IMR-90 (cell line): ENCODE measurements at regions not wholly inside any gene's neighbourhood (a gene's known extent, or its start where the extent isn't known, plus 50 kb on each side); places are given as distances from the start of the nearest gene placed in this dataset.

Experiments used
- ATAC-seq: fragments of 200-7000 bp; cut with Tn5 transposase; 2 replicates; pipeline ENCODE4 v1.9.1; 2020; ENCODE audit warnings: low read depth, mild to moderate bottlenecking, moderate library complexity
- BruUV-seq: library from RNA; stranded (reverse); fragments of 400-500 nt; replicated peaks from 2 replicates; lab custom pipeline; 2021; lab: Mats Ljungman, UMichigan
- CTCF ChIA-PET: fragments of 300-600 bp; formaldehyde crosslinking; extraction: SDS; loops from one replicate; lab custom pipeline; 2021; ENCODE audit warnings: antibody characterized with exemption; lab: Yijun Ruan, JAX
- POLR2A ChIA-PET: fragments of 300-600 bp; sonication (Branson Sonifier 250); formaldehyde crosslinking; loops from one replicate; lab custom pipeline; 2022; ENCODE audit warnings: antibody characterized with exemption; ENCODE audit not compliant: unreplicated experiment; lab: Charles Lee
- DNase-seq: peaks from one replicate; pipeline ENCODE4 v3.0.0; 2013
- H2AFZ ChIP-seq: replicated peaks from 2 replicates; pipeline ENCODE3; 2013; ENCODE audit warnings: low read length, mild to moderate bottlenecking; ENCODE audit not compliant: poor library complexity
- H2AK5ac ChIP-seq: 2 replicates; pipeline ENCODE4 v1.6.1; 2013; ENCODE audit warnings: low read depth, low read length, inconsistent platforms
- H2AK9ac ChIP-seq: replicated peaks from 2 replicates; pipeline ENCODE3; 2013; ENCODE audit warnings: mild to moderate bottlenecking, low read depth, low read length, moderate library complexity; ENCODE audit not compliant: poor library complexity
- H2BK120ac ChIP-seq: 2 replicates; pipeline ENCODE4 v1.6.1; 2013; ENCODE audit warnings: low read depth, low read length, inconsistent platforms
- H2BK15ac ChIP-seq: 3 replicates; pipeline ENCODE4 v1.6.1; 2013; ENCODE audit warnings: low read depth, low read length, inconsistent platforms
- H2BK20ac ChIP-seq: 2 replicates; pipeline ENCODE4 v1.6.1; 2013; ENCODE audit warnings: low read depth, mild to moderate bottlenecking, inconsistent platforms, low read length, moderate library complexity
- H2BK5ac ChIP-seq: 2 replicates; pipeline ENCODE4 v1.6.1; 2013; ENCODE audit warnings: mild to moderate bottlenecking, low read depth, low read length, inconsistent platforms; ENCODE audit not compliant: poor library complexity, severe bottlenecking
- H3K14ac ChIP-seq: replicated peaks from 2 replicates; pipeline ENCODE4 v1.6.1; 2013; ENCODE audit warnings: low read depth, low read length, inconsistent platforms
- H3K18ac ChIP-seq: 2 replicates; pipeline ENCODE4 v1.6.1; 2013; ENCODE audit warnings: low read depth, low read length, control low read depth
- H3K23ac ChIP-seq: 2 replicates; pipeline ENCODE4 v1.6.1; 2013; ENCODE audit warnings: low read depth, low read length, inconsistent platforms
- H3K27ac ChIP-seq: 2 replicates; pipeline ENCODE4 v1.5.1; 2013; ENCODE audit warnings: mild to moderate bottlenecking, control low read depth, low read length; ENCODE audit not compliant: insufficient read depth
- H3K27me3 ChIP-seq: 2 replicates; pipeline ENCODE4 v1.6.1; 2013; ENCODE audit warnings: low read length; ENCODE audit not compliant: control insufficient read depth, insufficient read depth
- H3K36me3 ChIP-seq: 2 replicates; pipeline ENCODE4 v1.6.1; 2013; ENCODE audit warnings: low read length, mixed read lengths; ENCODE audit not compliant: control insufficient read depth, insufficient read depth
- H3K4ac ChIP-seq: 2 replicates; pipeline ENCODE4 v1.6.1; 2013; ENCODE audit warnings: low read depth, low read length, inconsistent platforms
- H3K4me1 ChIP-seq: 2 replicates; pipeline ENCODE4 v1.6.1; 2013; ENCODE audit warnings: low read length, mixed read lengths; ENCODE audit not compliant: control insufficient read depth, insufficient read depth
- H3K4me2 ChIP-seq: 2 replicates; pipeline ENCODE4 v1.6.1; 2013; ENCODE audit warnings: low read depth, mild to moderate bottlenecking, control low read depth, low read length, moderate library complexity
- H3K4me3 ChIP-seq: 2 replicates; pipeline ENCODE4 v1.5.1; 2013; ENCODE audit warnings: low read depth, mild to moderate bottlenecking, control low read depth, low read length, moderate library complexity; ENCODE audit not compliant: insufficient read depth
- H3K56ac ChIP-seq: 2 replicates; pipeline ENCODE4 v1.6.1; 2013; ENCODE audit warnings: low read length, inconsistent platforms; ENCODE audit not compliant: insufficient read depth; ENCODE audit errors: extremely low read depth
- H3K79me1 ChIP-seq, 2 experiments: 2 replicates each; pipeline ENCODE4 v1.6.1; 2013; ENCODE audit warnings: low read length in 2 of 2, inconsistent platforms in 1 of 2, low read depth in 1 of 2
- H3K9ac ChIP-seq: 2 replicates; pipeline ENCODE4 v1.6.1; 2013; ENCODE audit warnings: low read depth, low read length, control low read depth
- H3K9me1 ChIP-seq: 2 replicates; pipeline ENCODE4 v1.6.1; 2013; ENCODE audit warnings: low read length, inconsistent platforms; ENCODE audit not compliant: insufficient read depth
- H3K9me3 ChIP-seq: 2 replicates; pipeline ENCODE4 v1.6.1; 2013; ENCODE audit warnings: low read length; ENCODE audit not compliant: control insufficient read depth, insufficient read depth
- H4K20me1 ChIP-seq: 2 replicates; pipeline ENCODE4 v1.6.1; 2013; ENCODE audit warnings: low read length, inconsistent platforms; ENCODE audit not compliant: insufficient read depth
- H4K5ac ChIP-seq: 2 replicates; pipeline ENCODE4 v1.6.1; 2013; ENCODE audit warnings: mild to moderate bottlenecking, low read depth, low read length, control low read depth
- H4K8ac ChIP-seq, 2 experiments: 2 replicates each; pipeline ENCODE4 v1.6.1; 2013; ENCODE audit warnings: low read depth in 2 of 2, low read length in 2 of 2, control low read depth in 1 of 2, inconsistent platforms in 1 of 2
- H4K91ac ChIP-seq: 2 replicates; pipeline ENCODE4 v1.6.1; 2013; ENCODE audit warnings: low read depth, low read length, inconsistent platforms; ENCODE audit not compliant: insufficient read depth
- CEBPB ChIP-seq: IDR thresholded peaks from 2 replicates; pipeline ENCODE4 v1.6.1; 2012; ENCODE audit warnings: low read depth, low read length, improper control_type of control experiment
- CHD1 ChIP-seq: IDR thresholded peaks from 2 replicates; pipeline ENCODE4 v1.6.1; 2012; ENCODE audit warnings: low read depth, low read length, improper control_type of control experiment
- MAFK ChIP-seq: IDR thresholded peaks from 2 replicates; pipeline ENCODE4 v1.6.1; 2012; ENCODE audit warnings: low read depth, low read length, improper control_type of control experiment
- WGBS, 2 experiments: methylation state at CpG; one replicate each; pipeline versions ENCODE4 v1.1.5 to v1.1.7; 2013; ENCODE audit warnings: missing lambda C conversion rate in 2 of 2; ENCODE audit not compliant: insufficient read length in 1 of 2; ENCODE audit errors: extremely low coverage in 2 of 2; 5-methylcytosine and 5-hydroxymethylcytosine counted together
- dilution Hi-C: fragments of 300-500 bp; cut with HindIII; formaldehyde crosslinking; loops from one replicate; pipeline ENCODE4 v1.14.3; 2018; ENCODE audit warnings: low sequenced_read_pairs; ENCODE audit not compliant: unreplicated experiment
- in situ Hi-C: fragments of 300-500 bp; cut with MboI; formaldehyde crosslinking; loops from 3 replicates; pipeline ENCODE4 v1.14.3; 2019; ENCODE audit warnings: low sequenced_read_pairs, inconsistent platforms, mixed read lengths
- intact Hi-C: fragments of 100-400 bp; cut with micrococcal nuclease; formaldehyde crosslinking; loops from 2 replicates; pipeline ENCODE4 v1.10.0; 2022

- H3K4me1 ChIP-seq: no peaks in the 10 kb centered on the region; the same call in 1 of the 2 replicates
- in situ Hi-C loops: no loop called here
- WGBS, 2 experiments: no CpG with 5 or more reads among the region's 2 CpGs
- no peak overlapping the region for H2BK5ac ChIP-seq
- POLR2A ChIA-PET: no interaction called here
- no peak overlapping the region for H2BK15ac ChIP-seq
- no peak overlapping the region for H3K4ac ChIP-seq
- no peak overlapping the region for H4K5ac ChIP-seq
- H3K18ac ChIP-seq: no peak overlapping the region
- H4K8ac ChIP-seq: no peak overlapping the region
- no peak overlapping the region for H2AK5ac ChIP-seq
- BruUV-seq: no TSS peak
- no peaks in the 10 kb centered on the region for H3K9me1 ChIP-seq
- no peak overlapping the region for H3K4me2 ChIP-seq
- H3K79me1 ChIP-seq: no peaks in the 10 kb centered on the region
- CTCF ChIA-PET: no interaction called here
- no peak for TF ChIP-seq CHD1
- TF ChIP-seq MAFK: no peak
- no peak for TF ChIP-seq CEBPB
- no peak overlapping the region for H3K27ac ChIP-seq
- H2BK20ac ChIP-seq: no peak overlapping the region
- DNase-seq: no peak
- no peaks in the 10 kb centered on the region for H3K36me3 ChIP-seq
- no peak overlapping the region for H2BK120ac ChIP-seq
- H4K91ac ChIP-seq: no peak overlapping the region
- H3K9ac ChIP-seq: no peak overlapping the region
- intact Hi-C loops: no loop called here
- no peak overlapping the region for H2AK9ac ChIP-seq
- H3K4me3 ChIP-seq: no peak overlapping the region
- no peaks in the 10 kb centered on the region for H4K20me1 ChIP-seq
- H2AFZ ChIP-seq: no peak overlapping the region
- ATAC-seq: no peak
- H3K27me3 ChIP-seq: peaks cover 2% of the 10 kb centered on the region
- H3K23ac ChIP-seq: no peak overlapping the region
- dilution Hi-C loops: no loop called here
- no peak overlapping the region for H3K56ac ChIP-seq
- H3K9me3 ChIP-seq: no peaks in the 10 kb centered on the region
- no peak overlapping the region for H3K14ac ChIP-seq
These were observed 184.7 kb downstream of the LACC1 start for GRCh38 chr13:44064357-44064756.
